ENCODE measurements at regions not wholly inside any gene's neighbourhood (a gene's known extent, or its start where the extent isn't known, plus 50 kb on each side); places are given as distances from the start of the nearest gene placed in this dataset.
A peak's percentile ranks its signal among the peaks of the same experiment; 100 is the strongest.

DNA sequence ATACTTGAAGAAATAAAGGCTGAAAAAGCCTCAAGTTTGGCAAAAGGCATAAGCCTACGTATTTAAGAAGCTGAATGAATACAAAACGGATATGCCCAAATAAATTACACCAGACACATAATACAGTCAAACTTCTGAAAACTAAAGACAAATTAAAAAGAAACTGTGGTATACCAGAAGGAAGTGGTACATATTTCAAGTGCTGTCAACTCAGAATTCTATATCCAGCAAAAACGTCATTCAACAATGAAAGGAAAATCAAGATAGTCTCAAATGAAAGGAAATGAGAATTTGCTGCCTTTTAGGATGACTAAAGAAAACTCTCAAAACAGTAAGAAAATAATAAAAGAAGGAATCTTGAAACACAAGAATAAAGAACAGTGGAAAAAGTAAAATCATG, 69.5 kb downstream of the POLR1D start:
- no peaks in the 10 kb centered on the region for H3K4me1 ChIP-seq
- peaks cover 72% of the 10 kb centered on the region for H3K9me3 ChIP-seq (replicated peaks)
- TF ChIP-seq, protein P1, sequence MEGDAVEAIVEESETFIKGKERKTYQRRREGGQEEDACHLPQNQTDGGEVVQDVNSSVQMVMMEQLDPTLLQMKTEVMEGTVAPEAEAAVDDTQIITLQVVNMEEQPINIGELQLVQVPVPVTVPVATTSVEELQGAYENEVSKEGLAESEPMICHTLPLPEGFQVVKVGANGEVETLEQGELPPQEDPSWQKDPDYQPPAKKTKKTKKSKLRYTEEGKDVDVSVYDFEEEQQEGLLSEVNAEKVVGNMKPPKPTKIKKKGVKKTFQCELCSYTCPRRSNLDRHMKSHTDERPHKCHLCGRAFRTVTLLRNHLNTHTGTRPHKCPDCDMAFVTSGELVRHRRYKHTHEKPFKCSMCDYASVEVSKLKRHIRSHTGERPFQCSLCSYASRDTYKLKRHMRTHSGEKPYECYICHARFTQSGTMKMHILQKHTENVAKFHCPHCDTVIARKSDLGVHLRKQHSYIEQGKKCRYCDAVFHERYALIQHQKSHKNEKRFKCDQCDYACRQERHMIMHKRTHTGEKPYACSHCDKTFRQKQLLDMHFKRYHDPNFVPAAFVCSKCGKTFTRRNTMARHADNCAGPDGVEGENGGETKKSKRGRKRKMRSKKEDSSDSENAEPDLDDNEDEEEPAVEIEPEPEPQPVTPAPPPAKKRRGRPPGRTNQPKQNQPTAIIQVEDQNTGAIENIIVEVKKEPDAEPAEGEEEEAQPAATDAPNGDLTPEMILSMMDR (IDR thresholded peaks at IDR 0.05; ENCODE audit: borderline replicate concordance), result no peak
- H3K36me3 ChIP-seq, result no peaks in the 10 kb centered on the region
- H3K4me3 ChIP-seq, result no peak overlapping the region
- intact Hi-C loops (cut with micrococcal nuclease), result no loop called here
- no peaks in the 10 kb centered on the region for H3K27me3 ChIP-seq (ENCODE audit: low read depth)
- no peak for DNase-seq
- no peak overlapping the region for H3K27ac ChIP-seq (replicated peaks)

DNA sequence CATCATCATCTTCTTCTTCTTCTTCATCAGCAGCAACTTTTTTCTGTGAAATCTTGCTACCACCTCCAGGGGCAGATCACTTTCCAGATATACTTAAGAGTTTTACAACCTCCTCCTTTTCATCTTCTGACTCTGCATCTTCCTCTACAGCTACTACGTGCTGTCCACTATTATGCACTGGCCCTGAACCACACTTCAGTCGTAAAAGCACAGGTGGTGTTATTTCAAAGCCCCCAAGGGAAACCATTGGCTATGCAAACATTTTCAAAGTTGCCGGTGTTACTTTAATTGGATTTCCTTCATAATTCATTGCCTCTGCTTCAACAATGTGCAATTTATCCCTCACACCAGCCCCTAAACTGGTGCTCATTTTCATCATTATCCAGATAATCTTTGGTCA, 75.0 kb downstream of the POLR1D start:
- TF ChIP-seq, protein P1 (IDR thresholded peaks at IDR 0.05; ENCODE audit: borderline replicate concordance), result no peak
- Histone ChIP-seq H3K4me1 (no peaks in the 10 kb centered on the region), H3K36me3 (no peaks in the 10 kb centered on the region), H3K9me3 (replicated peaks) (peaks cover 31% of the 10 kb centered on the region), H3K27me3 (ENCODE audit: low read depth) (no peaks in the 10 kb centered on the region), H3K4me3 (no peak overlapping the region), H3K27ac (replicated peaks) (no peak overlapping the region)
- DNase-seq, result no peak
- intact Hi-C loops (cut with micrococcal nuclease), result no loop called here

DNA sequence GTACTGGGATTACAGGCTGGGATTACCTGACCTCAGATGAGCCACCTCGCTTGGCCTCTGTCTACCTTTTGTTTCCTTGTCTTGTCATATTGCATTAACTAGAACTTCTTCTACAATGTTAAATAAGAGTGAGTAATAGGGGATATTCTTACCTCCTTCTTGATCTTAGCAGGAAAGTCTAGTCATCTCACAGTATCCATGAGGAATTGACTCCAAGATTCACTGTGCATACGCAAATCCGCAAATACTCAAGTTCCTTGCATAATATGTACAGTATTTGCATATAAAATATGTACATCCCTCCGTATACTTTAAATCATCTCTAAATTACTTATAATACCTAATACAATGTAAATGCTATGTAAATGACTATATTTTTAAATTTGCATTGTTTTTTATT, 78.3 kb downstream of the POLR1D start:
- no peaks in the 10 kb centered on the region for H3K4me1 ChIP-seq
- no peak overlapping the region for H3K27ac ChIP-seq (replicated peaks)
- DNase-seq, result no peak
- no peaks in the 10 kb centered on the region for H3K36me3 ChIP-seq
- intact Hi-C loops (cut with micrococcal nuclease), result no loop called here
- H3K9me3 ChIP-seq (replicated peaks), result peaks cover 36% of the 10 kb centered on the region
- H3K27me3 ChIP-seq (ENCODE audit: low read depth), result no peaks in the 10 kb centered on the region
- TF ChIP-seq, protein P1 (IDR thresholded peaks at IDR 0.05; ENCODE audit: borderline replicate concordance), result no peak
- H3K4me3 ChIP-seq, result no peak overlapping the region

DNA sequence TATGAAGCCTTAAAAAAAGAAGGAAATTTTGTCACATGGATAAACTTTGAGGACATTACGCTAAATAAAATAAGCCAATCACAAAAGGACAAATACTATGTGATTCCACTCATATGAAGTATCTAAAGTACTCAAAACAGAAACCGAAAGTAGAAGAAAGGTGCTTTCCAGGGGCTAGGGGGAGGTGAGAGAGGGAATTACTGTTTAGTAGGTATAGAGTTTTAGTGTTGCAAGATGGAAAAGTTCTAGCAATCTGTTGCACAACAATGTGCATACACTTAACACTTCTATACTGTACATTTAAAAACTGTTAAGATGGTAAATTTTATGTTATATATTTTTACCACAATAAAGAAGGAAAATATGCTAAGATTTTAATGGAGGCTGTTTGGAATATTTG, 83.0 kb downstream of the POLR1D start:
- Histone ChIP-seq H3K9me3 (replicated peaks) (peaks cover 39% of the 10 kb centered on the region), H3K36me3 (no peaks in the 10 kb centered on the region), H3K4me3 (no peak overlapping the region), H3K4me1 (no peaks in the 10 kb centered on the region), H3K27ac (replicated peaks) (no peak overlapping the region), H3K27me3 (ENCODE audit: low read depth) (no peaks in the 10 kb centered on the region)
- TF ChIP-seq, protein P1 (IDR thresholded peaks at IDR 0.05; ENCODE audit: borderline replicate concordance), result no peak
- intact Hi-C loops (cut with micrococcal nuclease), result no loop called here
- no peak for DNase-seq

DNA sequence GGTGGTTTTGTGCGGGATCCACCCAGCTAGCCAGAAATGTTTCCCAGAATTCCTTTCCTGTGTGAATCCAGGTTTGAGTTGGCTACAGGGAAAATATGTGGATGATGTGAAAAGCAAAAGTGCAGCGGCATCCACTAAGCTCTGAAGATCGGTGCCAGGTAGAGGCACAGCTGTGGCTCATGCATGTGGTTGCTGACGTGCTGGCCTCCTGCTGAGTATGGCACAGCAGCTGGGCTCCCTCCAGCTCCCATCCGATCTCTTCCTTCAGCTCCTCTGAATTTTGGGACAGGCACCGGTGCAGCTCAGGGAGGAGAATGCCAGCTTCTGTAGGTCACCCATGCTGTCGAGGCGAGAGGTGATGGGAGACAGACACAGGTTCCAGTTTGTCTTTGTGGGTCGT, 84.0 kb upstream of the GSX1 start:
- Histone ChIP-seq H3K27me3 (ENCODE audit: low read depth) (no peaks in the 10 kb centered on the region), H3K36me3 (no peaks in the 10 kb centered on the region), H3K4me3 (no peak overlapping the region), H3K9me3 (replicated peaks) (peaks cover 25% of the 10 kb centered on the region), H3K27ac (replicated peaks) (no peak overlapping the region), H3K4me1 (no peaks in the 10 kb centered on the region)
- TF ChIP-seq, protein P1 (IDR thresholded peaks at IDR 0.05; ENCODE audit: borderline replicate concordance), result no peak
- intact Hi-C loops (cut with micrococcal nuclease), result no loop called here
- DNase-seq, result peak; percentile 17

DNA sequence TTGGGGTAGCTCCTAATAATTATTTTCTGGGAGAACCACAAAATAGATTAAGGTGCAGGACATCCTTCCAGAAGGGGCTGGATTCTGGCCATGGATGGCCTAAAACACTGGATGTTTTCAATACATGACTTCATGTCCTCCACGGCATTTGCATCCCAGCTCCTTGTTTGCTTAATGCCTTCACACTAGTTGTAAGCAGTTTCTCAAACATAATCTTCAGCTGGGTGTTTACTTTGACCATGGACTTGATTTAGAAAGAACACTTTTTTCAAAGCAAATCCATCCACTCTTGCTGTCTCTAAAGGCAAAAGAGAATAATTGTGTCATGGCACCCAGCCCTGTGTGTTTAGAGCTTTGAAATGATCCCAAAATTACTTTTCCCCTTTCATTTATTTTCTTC, 82.5 kb upstream of the GSX1 start:
- no peak for DNase-seq
- no peak overlapping the region for H3K27ac ChIP-seq (replicated peaks)
- no peak overlapping the region for H3K4me3 ChIP-seq
- no peaks in the 10 kb centered on the region for H3K36me3 ChIP-seq
- TF ChIP-seq, protein P1 (IDR thresholded peaks at IDR 0.05; ENCODE audit: borderline replicate concordance), result no peak
- H3K4me1 ChIP-seq, result no peaks in the 10 kb centered on the region
- H3K27me3 ChIP-seq (ENCODE audit: low read depth), result peaks cover 7% of the 10 kb centered on the region
- intact Hi-C loops (cut with micrococcal nuclease), result no loop called here
- H3K9me3 ChIP-seq (replicated peaks), result peaks cover 10% of the 10 kb centered on the region
